H1 (cell line): ENCODE measurements at regions not wholly inside any gene's neighbourhood (a gene's known extent, or its start where the extent isn't known, plus 50 kb on each side); places are given as distances from the start of the nearest gene placed in this dataset.

ENCODE experiments used
- CTCF ChIA-PET: fragments of 300-600 bp; sonication (Branson Sonifier 250); formaldehyde crosslinking; loops from one replicate; lab custom pipeline; 2021; ENCODE audit not compliant: partially characterized antibody; lab: Charles Lee
- POLR2A ChIA-PET: fragments of 300-600 bp; sonication (Branson Sonifier 250); formaldehyde crosslinking; loops from one replicate; lab custom pipeline; 2021; ENCODE audit warnings: inconsistent platforms; ENCODE audit not compliant: partially characterized antibody; lab: Charles Lee
- DNase-seq, 2 experiments: peaks; one replicate each; pipeline versions ENCODE4 v3.0.0 to v3.0.0-alpha.2; 2010 to 2022; ENCODE audit warnings: low spot score in 2 of 2, low read depth in 1 of 2, mixed read lengths in 1 of 2
- FAIRE-seq: peaks from 2 replicates; lab custom pipeline; 2011; peaks lifted over from hg19 to GRCh38; lab: Jason Lieb, UNC
- H2AFZ ChIP-seq: 2 replicates; pipeline ENCODE4 v1.8.1; 2012; ENCODE audit warnings: low read length, inconsistent platforms
- H2AK5ac ChIP-seq: 2 replicates; pipeline ENCODE4 v1.6.1; 2013; ENCODE audit warnings: low read depth, low read length
- H2BK120ac ChIP-seq: replicated peaks from 2 replicates; pipeline ENCODE3; 2013; ENCODE audit warnings: low read depth, low read length, inconsistent platforms
- H2BK12ac ChIP-seq: 2 replicates; pipeline ENCODE4 v1.6.1; 2013; ENCODE audit warnings: low read depth, low read length
- H2BK15ac ChIP-seq: 2 replicates; pipeline ENCODE4 v1.6.1; 2013; ENCODE audit warnings: low read length
- H2BK20ac ChIP-seq: 2 replicates; pipeline ENCODE4 v1.6.1; 2013; ENCODE audit warnings: low read length
- H2BK5ac ChIP-seq: 2 replicates; pipeline ENCODE4 v1.6.1; 2013; ENCODE audit warnings: low read depth, low read length
- H3K14ac ChIP-seq: 2 replicates; pipeline ENCODE4 v1.6.1; 2013; ENCODE audit warnings: inconsistent platforms; ENCODE audit not compliant: insufficient read length
- H3K18ac ChIP-seq: 2 replicates; pipeline ENCODE4 v1.6.1; 2013; ENCODE audit warnings: low read length; ENCODE audit errors: extremely low read depth
- H3K23ac ChIP-seq: 2 replicates; pipeline ENCODE4 v1.6.1; 2013; ENCODE audit warnings: inconsistent platforms; ENCODE audit not compliant: insufficient read length
- H3K23me2 ChIP-seq: 2 replicates; pipeline ENCODE4 v1.6.1; 2013; ENCODE audit warnings: low read depth, low read length
- H3K27ac ChIP-seq: 2 replicates; pipeline ENCODE4 v1.6.1; 2011; ENCODE audit warnings: low read depth, low read length, inconsistent platforms
- H3K27me3 ChIP-seq, 4 experiments: replicated peaks in 1 of 4; 1 replicate in 1 of 4; 2 replicates in 3 of 4; pipeline versions ENCODE4 v1.6.1 to v1.8.1; 2011 to 2013; ENCODE audit warnings: low read length in 3 of 4, mild to moderate bottlenecking in 3 of 4, inconsistent platforms in 2 of 4, mixed read lengths in 2 of 4, moderate library complexity in 1 of 4; ENCODE audit not compliant: control insufficient read depth in 3 of 4, insufficient read depth in 3 of 4; ENCODE audit errors: extremely low read depth in 1 of 4
- H3K36me3 ChIP-seq, 4 experiments: 2 replicates each; pipeline versions ENCODE4 v1.6.1 to v1.8.1; 2011 to 2013; ENCODE audit warnings: mild to moderate bottlenecking in 4 of 4, low read length in 3 of 4, moderate library complexity in 2 of 4, control low read depth in 1 of 4, inconsistent platforms in 1 of 4; ENCODE audit not compliant: insufficient read depth in 4 of 4, control insufficient read depth in 2 of 4
- H3K4ac ChIP-seq: replicated peaks from 2 replicates; pipeline ENCODE3; 2013; ENCODE audit warnings: low read length, low read depth, mixed read lengths, inconsistent platforms; ENCODE audit not compliant: insufficient read length
- H3K4me1 ChIP-seq, 4 experiments: replicated peaks in 1 of 4; 1 replicate in 1 of 4; 2 replicates in 3 of 4; pipeline versions ENCODE4 v1.6.1 to v1.8.1; 2011 to 2013; ENCODE audit warnings: low read length in 3 of 4, inconsistent platforms in 2 of 4, mixed read lengths in 1 of 4; ENCODE audit not compliant: insufficient read depth in 4 of 4, control insufficient read depth in 3 of 4
- H3K4me2 ChIP-seq, 2 experiments: 2 replicates each; pipeline versions ENCODE4 v1.6.1 to v1.8.1; 2011 to 2013; ENCODE audit warnings: low read depth in 2 of 2, low read length in 2 of 2, control low read depth in 1 of 2, inconsistent platforms in 1 of 2, mild to moderate bottlenecking in 1 of 2; ENCODE audit not compliant: insufficient read depth in 1 of 2
- H3K4me3 ChIP-seq, 4 experiments: fragments of 200-600, 300-600 bp in 1 of 4; sonication (generic), shearing (Covaris generic), sonication (Bioruptor Twin) in 1 of 4; 2 replicates each; pipeline versions ENCODE4 v1.5.1 to v1.8.1; 2011 to 2016; ENCODE audit warnings: low read length in 4 of 4, low read depth in 3 of 4, control low read depth in 2 of 4, inconsistent platforms in 2 of 4, mild to moderate bottlenecking in 2 of 4, mixed read lengths in 1 of 4, moderate library complexity in 1 of 4; ENCODE audit not compliant: insufficient read depth in 2 of 4; ENCODE audit errors: extremely low read depth in 1 of 4
- H3K56ac ChIP-seq: replicated peaks from 2 replicates; pipeline ENCODE3; 2013; ENCODE audit warnings: low read depth, mild to moderate bottlenecking, mixed read lengths, low read length, inconsistent platforms; ENCODE audit not compliant: insufficient read length
- H3K79me1 ChIP-seq: 2 replicates; pipeline ENCODE4 v1.6.1; 2013; ENCODE audit warnings: low read depth, low read length, control low read depth
- H3K79me2 ChIP-seq, 2 experiments: 2 replicates each; pipeline versions ENCODE4 v1.6.1 to v1.8.1; 2012 to 2013; ENCODE audit warnings: low read length in 2 of 2, mild to moderate bottlenecking in 2 of 2, inconsistent platforms in 1 of 2; ENCODE audit not compliant: insufficient read depth in 2 of 2, control insufficient read depth in 1 of 2
- H3K9ac ChIP-seq, 4 experiments: replicated peaks in 1 of 4; 1 replicate in 1 of 4; 2 replicates in 3 of 4; pipeline versions ENCODE4 v1.6.1 to v1.8.1; 2011 to 2013; ENCODE audit warnings: low read depth in 3 of 4, low read length in 3 of 4, control low read depth in 2 of 4, mild to moderate bottlenecking in 2 of 4, moderate library complexity in 2 of 4, inconsistent platforms in 1 of 4; ENCODE audit errors: extremely low read depth in 1 of 4
- H3K9me3 ChIP-seq, 2 experiments: 2 replicates each; pipeline versions ENCODE4 v1.6.1 to v1.8.1; 2012 to 2013; ENCODE audit warnings: mild to moderate bottlenecking in 2 of 2, moderate library complexity in 2 of 2, control low read depth in 1 of 2, inconsistent platforms in 1 of 2, low read depth in 1 of 2, low read length in 1 of 2, mixed read lengths in 1 of 2; ENCODE audit not compliant: insufficient read depth in 2 of 2
- H4K20me1 ChIP-seq, 2 experiments: replicated peaks in 1 of 2; 2 replicates each; pipeline versions ENCODE3 to v1.8.1; 2011 to 2013; ENCODE audit warnings: inconsistent platforms in 2 of 2, low read length in 2 of 2, mild to moderate bottlenecking in 1 of 2; ENCODE audit not compliant: insufficient read depth in 2 of 2, control insufficient read depth in 1 of 2
- H4K5ac ChIP-seq: 2 replicates; pipeline ENCODE4 v1.6.1; 2013; ENCODE audit warnings: low read length, low read depth, mixed read lengths, inconsistent platforms; ENCODE audit not compliant: insufficient read length
- H4K8ac ChIP-seq: 2 replicates; pipeline ENCODE4 v1.8.0; 2013; ENCODE audit warnings: mild to moderate bottlenecking, moderate library complexity, low read length, inconsistent platforms; ENCODE audit not compliant: insufficient read depth; ENCODE audit errors: extremely low read depth
- H4K91ac ChIP-seq: replicated peaks from 2 replicates; pipeline ENCODE3; 2013; ENCODE audit warnings: low read length, mixed read lengths, inconsistent platforms; ENCODE audit not compliant: insufficient read length
- BCL11A ChIP-seq, 2 experiments: IDR thresholded peaks; one replicate each; pipeline ENCODE4 v1.6.1; 2011; ENCODE audit warnings: low read depth in 2 of 2, low read length in 2 of 2, mild to moderate bottlenecking in 2 of 2
- BRCA1 ChIP-seq: IDR thresholded peaks from 2 replicates; pipeline ENCODE4 v1.6.1; 2012; ENCODE audit warnings: low read depth, low read length, improper control_type of control experiment
- EZH2 ChIP-seq: fragments of 200-600 bp; sonication (generic); IDR thresholded peaks from 2 replicates; pipeline ENCODE4 v1.7.1; 2012; ENCODE audit warnings: low read depth, mild to moderate bottlenecking, moderate library complexity, low read length, inconsistent platforms; ENCODE audit not compliant: severe bottlenecking
- GABPA ChIP-seq: IDR thresholded peaks from 2 replicates; pipeline ENCODE4 v1.6.1; 2011; ENCODE audit warnings: mild to moderate bottlenecking, low read length, moderate library complexity, borderline replicate concordance; ENCODE audit not compliant: insufficient read depth
- KDM4A ChIP-seq: IDR thresholded peaks from one replicate; pipeline ENCODE4 v1.7.1; 2012; ENCODE audit warnings: low read depth, mild to moderate bottlenecking, moderate library complexity, low read length, inconsistent platforms; ENCODE audit not compliant: severe bottlenecking
- MAX ChIP-seq: IDR thresholded peaks from 2 replicates; pipeline ENCODE4 v1.6.1; 2012; ENCODE audit warnings: inconsistent platforms
- PHF8 ChIP-seq: fragments of 200-600 bp; sonication (generic); conservative IDR thresholded peaks from 2 replicates; pipeline ENCODE4 v1.7.1; 2012; ENCODE audit warnings: low read depth, mild to moderate bottlenecking, inconsistent platforms, low read length, moderate library complexity
- POLR2A ChIP-seq, 2 experiments: IDR thresholded peaks; 1 replicate in 1 of 2; 2 replicates in 1 of 2; pipeline ENCODE4 v1.6.1; 2011; ENCODE audit warnings: low read depth in 2 of 2, low read length in 2 of 2, mild to moderate bottlenecking in 2 of 2; ENCODE audit errors: control extremely low read depth in 1 of 2
- SIN3A ChIP-seq, 2 experiments: IDR thresholded peaks in 1 of 2; conservative IDR thresholded peaks in 1 of 2; 2 replicates each; pipeline ENCODE4 v1.6.1; 2011 to 2012; ENCODE audit warnings: low read length in 2 of 2, improper control_type of control experiment in 1 of 2, low read depth in 1 of 2, mild to moderate bottlenecking in 1 of 2
- SIX5 ChIP-seq: IDR thresholded peaks from 2 replicates; pipeline ENCODE4 v1.6.1; 2011; ENCODE audit warnings: mild to moderate bottlenecking, low read depth, low read length
- SP4 ChIP-seq: IDR thresholded peaks from 2 replicates; pipeline ENCODE4 v1.6.1; 2012; ENCODE audit warnings: low read length, inconsistent platforms
- SUZ12 ChIP-seq: fragments of 200-600 bp; sonication (generic); IDR thresholded peaks from 2 replicates; pipeline ENCODE4 v1.6.1; 2012; ENCODE audit warnings: mild to moderate bottlenecking, inconsistent platforms, low read length, moderate library complexity, mixed read lengths
- WGBS, 2 experiments: shearing (Covaris generic) in 1 of 2; methylation state at CpG; one replicate each; pipeline versions ENCODE4 v1.1.6 to v1.1.7; 2013 to 2015; ENCODE audit warnings: low lambda C conversion rate in 2 of 2, mixed read lengths in 2 of 2, inconsistent platforms in 1 of 2, low coverage in 1 of 2, missing lambda C conversion rate in 1 of 2; ENCODE audit not compliant: insufficient replicate concordance in 2 of 2, insufficient coverage in 1 of 2, insufficient read length in 1 of 2; ENCODE audit errors: extremely low coverage in 1 of 2, missing lambda C conversion rate in 1 of 2; 5-methylcytosine and 5-hydroxymethylcytosine counted together

- H3K4me2 ChIP-seq = no peak overlapping the region
- peaks cover 0 to 3% (median 1%) of the 10 kb centered on the region in 4 experiments; a peak in 2 of 7 replicates for H3K4me1 ChIP-seq
- DNase-seq (no peak), FAIRE-seq (no peak)
- no peak overlapping the region for H2AK5ac ChIP-seq
- H3K4ac ChIP-seq = no peak overlapping the region
- no peaks in the 10 kb centered on the region for H3K23me2 ChIP-seq
- H2BK120ac ChIP-seq = no peak overlapping the region
- H3K9ac ChIP-seq = no peak overlapping the region
- 93% methylated on average over 23 of the region's 25 CpGs; no CpG with 5 or more reads in 1 of the 2 experiments for WGBS, 2 experiments
- no peaks in the 10 kb centered on the region for H3K36me3 ChIP-seq
- H4K8ac ChIP-seq = peak overlapping the region; percentile 51; the same call in 1 of the 2 replicates
- H3K23ac ChIP-seq = no peak overlapping the region
- no peaks in the 10 kb centered on the region for H3K9me3 ChIP-seq
- no peak overlapping the region for H2BK15ac ChIP-seq
- H3K14ac ChIP-seq = no peak overlapping the region
- no peaks in the 10 kb centered on the region for H4K20me1 ChIP-seq
- no peaks in the 10 kb centered on the region for H3K79me2 ChIP-seq
- no peak overlapping the region for H2BK12ac ChIP-seq
- H4K5ac ChIP-seq = no peak overlapping the region
- no peak overlapping the region for H3K4me3 ChIP-seq
- no peak overlapping the region for H2BK20ac ChIP-seq
- CTCF ChIA-PET = interaction anchor here (1.0 kb wide), 1 partner anchor 115 kb away, joined by 3 read pairs; no protein-coding TSS in a partner anchor
- H3K18ac ChIP-seq = no peak overlapping the region
- no peak overlapping the region for H2BK5ac ChIP-seq
- no peaks in the 10 kb centered on the region for H3K79me1 ChIP-seq
- POLR2A ChIA-PET = interaction anchor here (2.4 kb wide), 1 partner anchor 146 kb away, joined by 7 read pairs; the partner anchor contains the start of gene PSAT1
- H4K91ac ChIP-seq = no peak overlapping the region
- no peak overlapping the region for H3K56ac ChIP-seq
- no peaks in the 10 kb centered on the region for H3K27me3 ChIP-seq
- H2AFZ ChIP-seq = peak overlapping the region; percentile 18; the same call in 1 of the 2 replicates
- H3K27ac ChIP-seq = no peak overlapping the region
- no peak for TF ChIP-seq POLR2A (IDR thresholded peaks at IDR 0.05; ENCODE audit: control extremely low read depth in 1 of 2, low read depth in 2 of 2, low read length in 2 of 2)
- TF ChIP-seq KDM4A = no peak
- TF ChIP-seq MAX = no peak
- no peak for TF ChIP-seq SIN3A (conservative IDR thresholded peaks at IDR 0.05 in 1 of 2, IDR thresholded peaks at IDR 0.05 in 1 of 2; ENCODE audit: low read depth in 1 of 2, low read length in 2 of 2)
- no peak for TF ChIP-seq BCL11A (IDR thresholded peaks at IDR 0.05; ENCODE audit: low read depth in 2 of 2, low read length in 2 of 2)
- no peak for TF ChIP-seq BRCA1
- no peak for TF ChIP-seq SUZ12
- no peak for TF ChIP-seq EZH2
- no peak for TF ChIP-seq GABPA
- TF ChIP-seq PHF8 = no peak
- TF ChIP-seq SP4 = no peak
- TF ChIP-seq SIX5 = no peak
These were observed 85.4 kb upstream of the CEP78 start for GRCh38 chr9:78150312-78150982.
